Heart left ventricle (tissue), 13 donors: ENCODE measurements at regions not wholly inside any gene's neighbourhood (a gene's known extent, or its start where the extent isn't known, plus 50 kb on each side); places are given as distances from the start of the nearest gene placed in this dataset.

Experiments used
- POLR2A ChIP-seq, 2 donors: fragments of 450-650 bp; IDR thresholded peaks; one replicate each; pipeline ENCODE4 v1.6.1; 2017; ENCODE audit warnings: antibody characterized with exemption in 2 of 2, mild to moderate bottlenecking in 2 of 2, moderate library complexity in 2 of 2
- TF ChIP-seq, protein P1 (sequence below), 12 donors: fragments of 200-600 bp; sonication (generic) in 4 of 12; IDR thresholded peaks; one replicate each; pipeline versions ENCODE4 v1.5.0 to v1.8.0; 2018 to 2022; ENCODE audit warnings: antibody characterized with exemption in 12 of 12, mild to moderate bottlenecking in 5 of 12
- donor health status: ischemic (EF 13 %, LVEDD 7.1; RV severe dilation, severe dysfunction).
- donor health status: DM: no; HTN: yes; CAD: no.
- donor health status: DM: no; HTN: no; CAD: no.
- donor health status: ischemic (EF 25% LVEDD 6.9; RV normal size, moderate dysfunction).
- donor health status: ischemic (EF 25% LVEDD 5.7; RV mildly dilated, moderate dysfunction).
- donor health status: ischemic (EF 35%, LVEDD 5.7; RV mildly dilated, moderate dysfunction).
- donor health status: nonischemic (EF 11% LVEDD 7.7; RV severe dilation, severe dysfunction).
- donor health status: DM: yes; HTN: yes; CAD: no.
- donor health status: PGD.
- donor health status: ischemic (EF 29% LVEDD 5.4; RV normal size, mild dysfunction).
- donor health status: nonischemic (EF 23%, LVEDD 6.1; RV moderate dilation, normal function).

DNA sequence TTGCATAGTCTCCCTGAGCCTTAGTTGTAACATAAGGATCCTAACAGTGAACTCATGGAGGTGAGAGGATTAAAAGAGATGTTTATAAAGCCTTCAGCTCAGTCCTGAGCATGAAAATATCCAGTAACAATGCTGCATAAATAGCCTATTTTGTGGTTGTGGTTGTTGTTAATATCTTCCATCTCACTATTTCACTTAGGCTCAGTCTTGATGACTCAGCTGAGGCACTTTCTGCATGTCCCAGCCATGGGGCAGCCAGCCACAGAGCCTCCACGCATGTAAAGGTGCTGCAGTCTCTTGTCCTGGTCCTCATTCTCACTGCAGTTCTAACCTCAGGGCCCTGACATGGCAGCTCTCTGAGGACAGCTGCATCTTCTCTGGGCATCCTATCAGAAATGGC is 218.8 kb upstream of the PKDCC start:
- TF ChIP-seq, protein P1, sequence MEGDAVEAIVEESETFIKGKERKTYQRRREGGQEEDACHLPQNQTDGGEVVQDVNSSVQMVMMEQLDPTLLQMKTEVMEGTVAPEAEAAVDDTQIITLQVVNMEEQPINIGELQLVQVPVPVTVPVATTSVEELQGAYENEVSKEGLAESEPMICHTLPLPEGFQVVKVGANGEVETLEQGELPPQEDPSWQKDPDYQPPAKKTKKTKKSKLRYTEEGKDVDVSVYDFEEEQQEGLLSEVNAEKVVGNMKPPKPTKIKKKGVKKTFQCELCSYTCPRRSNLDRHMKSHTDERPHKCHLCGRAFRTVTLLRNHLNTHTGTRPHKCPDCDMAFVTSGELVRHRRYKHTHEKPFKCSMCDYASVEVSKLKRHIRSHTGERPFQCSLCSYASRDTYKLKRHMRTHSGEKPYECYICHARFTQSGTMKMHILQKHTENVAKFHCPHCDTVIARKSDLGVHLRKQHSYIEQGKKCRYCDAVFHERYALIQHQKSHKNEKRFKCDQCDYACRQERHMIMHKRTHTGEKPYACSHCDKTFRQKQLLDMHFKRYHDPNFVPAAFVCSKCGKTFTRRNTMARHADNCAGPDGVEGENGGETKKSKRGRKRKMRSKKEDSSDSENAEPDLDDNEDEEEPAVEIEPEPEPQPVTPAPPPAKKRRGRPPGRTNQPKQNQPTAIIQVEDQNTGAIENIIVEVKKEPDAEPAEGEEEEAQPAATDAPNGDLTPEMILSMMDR (IDR thresholded peaks at IDR 0.05) = no peak
- TF ChIP-seq POLR2A (IDR thresholded peaks at IDR 0.05) = no peak
